BE2C (cell line): ENCODE measurements at regions not wholly inside any gene's neighbourhood (a gene's known extent, or its start where the extent isn't known, plus 50 kb on each side); places are given as distances from the start of the nearest gene placed in this dataset.

Experiments
- DNase-seq: peaks from one replicate; pipeline ENCODE4 v3.0.0-alpha.2; 2020
- H3K27me3 ChIP-seq: fragments of 250-450 bp; sonication (Bioruptor Pico); 2 replicates; pipeline ENCODE4 v1.5.1; 2020; ENCODE audit warnings: mild to moderate bottlenecking
- H3K36me3 ChIP-seq: fragments of 250-450 bp; sonication (Bioruptor Pico); 2 replicates; pipeline ENCODE4 v1.5.1; 2020; ENCODE audit warnings: mild to moderate bottlenecking
- H3K4me1 ChIP-seq: fragments of 250-450 bp; sonication (Bioruptor Pico); 2 replicates; pipeline ENCODE4 v1.5.1; 2020
- H3K4me3 ChIP-seq: 2 replicates; pipeline ENCODE4 v1.5.1; 2011; ENCODE audit warnings: low read depth, low read length
- H3K9me3 ChIP-seq: fragments of 250-450 bp; sonication (Bioruptor Pico); 2 replicates; pipeline ENCODE4 v1.5.1; 2020
- TF ChIP-seq, protein P1 (sequence below): IDR thresholded peaks from 2 replicates; pipeline ENCODE4 v1.5.1; 2012; ENCODE audit warnings: mild to moderate bottlenecking, low read depth, low read length

DNA sequence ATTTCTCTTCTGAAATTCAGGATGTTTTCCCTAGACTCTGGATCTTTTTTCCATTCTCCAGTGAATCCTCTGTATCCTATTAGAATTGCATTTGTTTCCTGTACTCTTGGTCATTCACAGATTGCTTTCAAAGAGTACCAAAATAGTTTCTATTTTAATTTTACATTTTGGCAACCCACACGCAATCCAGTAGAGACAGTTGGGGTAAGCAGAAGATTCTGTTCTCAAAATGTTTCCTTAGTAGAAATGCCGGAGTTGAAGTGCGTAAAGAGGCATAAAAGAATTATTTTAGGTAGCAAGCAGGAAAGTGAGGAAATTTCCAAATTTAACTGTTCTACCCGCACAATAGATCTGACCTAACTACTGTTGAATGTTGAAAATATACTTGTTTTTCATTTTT lies 842.4 kb downstream of the LUZP2 start:
- H3K4me1 ChIP-seq, result no peaks in the 10 kb centered on the region
- TF ChIP-seq, protein P1, sequence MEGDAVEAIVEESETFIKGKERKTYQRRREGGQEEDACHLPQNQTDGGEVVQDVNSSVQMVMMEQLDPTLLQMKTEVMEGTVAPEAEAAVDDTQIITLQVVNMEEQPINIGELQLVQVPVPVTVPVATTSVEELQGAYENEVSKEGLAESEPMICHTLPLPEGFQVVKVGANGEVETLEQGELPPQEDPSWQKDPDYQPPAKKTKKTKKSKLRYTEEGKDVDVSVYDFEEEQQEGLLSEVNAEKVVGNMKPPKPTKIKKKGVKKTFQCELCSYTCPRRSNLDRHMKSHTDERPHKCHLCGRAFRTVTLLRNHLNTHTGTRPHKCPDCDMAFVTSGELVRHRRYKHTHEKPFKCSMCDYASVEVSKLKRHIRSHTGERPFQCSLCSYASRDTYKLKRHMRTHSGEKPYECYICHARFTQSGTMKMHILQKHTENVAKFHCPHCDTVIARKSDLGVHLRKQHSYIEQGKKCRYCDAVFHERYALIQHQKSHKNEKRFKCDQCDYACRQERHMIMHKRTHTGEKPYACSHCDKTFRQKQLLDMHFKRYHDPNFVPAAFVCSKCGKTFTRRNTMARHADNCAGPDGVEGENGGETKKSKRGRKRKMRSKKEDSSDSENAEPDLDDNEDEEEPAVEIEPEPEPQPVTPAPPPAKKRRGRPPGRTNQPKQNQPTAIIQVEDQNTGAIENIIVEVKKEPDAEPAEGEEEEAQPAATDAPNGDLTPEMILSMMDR, result no peak
- no peak for DNase-seq
- no peaks in the 10 kb centered on the region for H3K9me3 ChIP-seq
- H3K27me3 ChIP-seq, result no peaks in the 10 kb centered on the region
- H3K4me3 ChIP-seq, result no peak overlapping the region
- no peaks in the 10 kb centered on the region for H3K36me3 ChIP-seq

DNA sequence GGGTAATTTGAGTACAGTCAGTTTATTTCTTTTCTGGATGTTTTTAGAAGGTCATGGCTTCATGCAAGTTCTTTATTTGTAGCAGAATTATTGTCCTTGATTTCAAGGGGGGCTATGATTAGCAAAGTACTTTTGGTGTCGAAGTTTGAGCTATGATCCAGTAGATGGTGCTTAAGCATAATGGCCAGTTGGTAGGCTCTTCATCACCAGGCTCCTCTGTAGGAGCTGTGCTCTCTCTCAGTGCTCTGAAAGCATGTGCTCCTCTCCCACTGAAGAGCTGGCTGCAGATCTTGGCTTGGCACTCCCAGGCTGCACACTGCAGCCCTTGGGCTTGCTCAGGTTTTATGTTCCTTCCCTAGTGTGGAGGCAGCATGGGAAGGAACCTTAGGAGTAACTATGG lies 852.7 kb downstream of the LUZP2 start:
- TF ChIP-seq, protein P1, result no peak
- no peaks in the 10 kb centered on the region for H3K27me3 ChIP-seq
- DNase-seq, result no peak
- H3K9me3 ChIP-seq, result no peaks in the 10 kb centered on the region
- H3K36me3 ChIP-seq, result no peaks in the 10 kb centered on the region
- no peak overlapping the region for H3K4me3 ChIP-seq
- no peaks in the 10 kb centered on the region for H3K4me1 ChIP-seq

DNA sequence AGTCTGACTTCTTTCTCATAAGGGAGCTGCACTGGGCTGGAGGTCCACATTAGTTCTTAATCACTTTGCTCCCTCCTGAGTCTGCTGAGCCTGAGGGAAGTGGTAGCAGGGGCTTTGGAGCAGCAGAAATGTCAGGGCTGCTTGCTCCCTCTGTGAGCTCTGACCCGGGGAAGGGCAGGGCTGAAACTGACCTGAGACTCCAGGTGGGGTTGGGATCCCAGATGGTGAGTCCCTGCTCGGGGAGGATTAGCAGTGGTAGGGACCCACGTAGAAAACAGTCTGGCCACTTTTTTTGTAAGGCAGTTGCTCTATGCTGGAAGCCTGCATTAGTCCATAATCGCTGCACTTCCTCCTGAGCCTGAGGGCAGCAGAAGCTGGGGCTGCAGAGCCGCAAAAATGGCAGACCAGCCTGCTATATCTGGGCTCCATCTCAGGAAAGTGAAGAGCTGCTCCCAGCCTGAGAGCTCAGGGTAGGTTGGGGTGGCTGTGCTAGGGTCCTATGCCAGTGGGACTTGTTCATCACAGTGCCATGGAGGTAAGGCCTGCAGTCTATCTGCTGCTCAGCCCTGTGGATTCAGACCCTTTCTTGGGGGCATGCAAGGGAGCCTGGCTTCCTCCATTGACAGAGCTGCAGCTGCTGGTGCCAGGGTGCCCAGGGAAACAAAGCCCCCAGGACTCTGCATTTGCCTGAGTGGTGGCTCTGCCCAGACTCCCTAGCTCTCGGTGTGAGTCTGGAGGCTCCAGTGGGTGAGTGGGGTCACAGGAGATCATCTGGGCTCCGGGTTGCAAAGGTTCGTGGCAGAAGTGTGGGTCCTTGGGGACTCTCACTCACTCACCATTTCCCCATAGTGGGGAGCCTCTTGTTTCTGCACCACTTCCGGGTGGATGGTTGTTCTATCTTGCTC lies 854.3 kb downstream of the LUZP2 start:
- Histone ChIP-seq H3K4me3 (no peak overlapping the region), H3K9me3 (no peaks in the 10 kb centered on the region), H3K27me3 (no peaks in the 10 kb centered on the region), H3K36me3 (no peaks in the 10 kb centered on the region), H3K4me1 (no peaks in the 10 kb centered on the region)
- no peak for DNase-seq
- TF ChIP-seq, protein P1, result no peak

DNA sequence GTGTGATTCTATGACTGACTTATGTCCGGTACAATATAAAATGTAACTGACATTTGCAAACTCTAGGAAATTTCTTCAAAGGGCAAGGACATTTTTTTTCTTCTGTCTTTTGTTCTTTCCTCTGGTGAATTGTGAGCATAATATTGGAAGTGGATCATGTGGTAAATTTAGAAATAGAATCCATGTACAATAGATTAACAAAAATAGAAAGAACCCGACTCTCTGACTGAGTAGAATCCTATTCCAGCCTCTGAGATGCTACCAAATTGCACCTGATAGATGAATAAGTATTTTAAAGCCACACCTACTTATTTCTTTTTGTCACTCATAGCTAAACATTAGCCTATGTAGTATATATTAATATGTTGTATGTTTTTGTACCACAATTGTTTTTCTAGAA lies 860.3 kb downstream of the LUZP2 start:
- no peaks in the 10 kb centered on the region for H3K36me3 ChIP-seq
- H3K27me3 ChIP-seq, result no peaks in the 10 kb centered on the region
- TF ChIP-seq, protein P1, result no peak
- DNase-seq, result no peak
- no peak overlapping the region for H3K4me3 ChIP-seq
- no peaks in the 10 kb centered on the region for H3K9me3 ChIP-seq
- H3K4me1 ChIP-seq, result no peaks in the 10 kb centered on the region

DNA sequence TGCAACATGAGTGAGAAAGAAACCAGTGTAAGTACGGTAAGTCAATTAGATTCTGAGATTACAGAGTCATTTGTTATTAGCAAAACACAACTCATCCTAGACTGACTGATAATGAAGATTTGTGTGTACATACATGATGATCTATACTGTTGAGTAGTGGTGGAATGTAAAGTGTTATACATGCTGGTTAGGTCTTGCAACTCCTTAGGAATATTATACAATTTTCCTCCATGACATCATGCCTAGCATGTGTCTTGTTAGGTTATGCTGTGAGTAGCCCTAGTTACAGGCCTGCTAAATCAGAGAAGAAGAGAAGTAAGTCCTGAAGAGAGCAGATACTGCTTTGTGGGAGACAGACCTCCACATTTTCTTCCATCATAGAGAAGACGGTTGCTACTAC lies 880.6 kb downstream of the LUZP2 start:
- DNase-seq, result no peak
- TF ChIP-seq, protein P1, result no peak
- Histone ChIP-seq H3K27me3 (no peaks in the 10 kb centered on the region), H3K4me3 (no peak overlapping the region), H3K36me3 (no peaks in the 10 kb centered on the region), H3K4me1 (no peaks in the 10 kb centered on the region), H3K9me3 (no peaks in the 10 kb centered on the region)

DNA sequence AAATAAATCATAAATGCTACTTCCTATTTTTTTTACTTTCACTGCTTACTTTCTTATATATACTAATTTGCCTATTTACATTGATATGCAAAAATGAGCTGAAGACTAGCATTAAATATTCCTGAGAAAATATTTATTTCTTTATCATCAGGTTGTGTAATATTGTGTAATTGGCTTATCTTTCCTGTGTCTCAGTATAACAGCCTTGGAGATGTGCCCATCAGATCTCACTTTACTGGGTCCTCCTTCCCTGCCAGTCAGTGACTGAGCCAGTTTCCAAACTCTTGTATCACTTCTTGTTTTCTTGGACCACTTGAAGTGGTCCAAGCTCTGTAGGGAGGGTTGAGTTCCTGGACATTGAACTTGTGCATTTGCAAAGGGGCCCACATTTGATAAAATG lies 900.0 kb downstream of the LUZP2 start:
- TF ChIP-seq, protein P1, result no peak
- Histone ChIP-seq H3K4me3 (no peak overlapping the region), H3K36me3 (no peaks in the 10 kb centered on the region), H3K9me3 (no peaks in the 10 kb centered on the region), H3K4me1 (no peaks in the 10 kb centered on the region), H3K27me3 (no peaks in the 10 kb centered on the region)
- DNase-seq, result no peak
